Heart left ventricle (tissue), 13 donors: ENCODE measurements at regions not wholly inside any gene's neighbourhood (a gene's known extent, or its start where the extent isn't known, plus 50 kb on each side); places are given as distances from the start of the nearest gene placed in this dataset.
"Not testable (repeated sequence)": the region's sequence is repeated elsewhere in the genome, so short reads cannot be mapped to it uniquely, and the experiment has no call there.

Experiments used
- CTCF ChIP-seq, 12 donors: fragments of 200-600 bp; sonication (generic) in 4 of 12; IDR thresholded peaks; one replicate each; pipeline versions ENCODE4 v1.5.0 to v1.8.0; 2018 to 2022; ENCODE audit warnings: antibody characterized with exemption in 12 of 12, mild to moderate bottlenecking in 5 of 12
- POLR2A ChIP-seq, 2 donors: fragments of 450-650 bp; IDR thresholded peaks; one replicate each; pipeline ENCODE4 v1.6.1; 2017; ENCODE audit warnings: antibody characterized with exemption in 2 of 2, mild to moderate bottlenecking in 2 of 2, moderate library complexity in 2 of 2
- donor health status: ischemic (EF 13 %, LVEDD 7.1; RV severe dilation, severe dysfunction).
- donor health status: DM: no; HTN: yes; CAD: no.
- donor health status: DM: no; HTN: no; CAD: no.
- donor health status: ischemic (EF 25% LVEDD 6.9; RV normal size, moderate dysfunction).
- donor health status: ischemic (EF 25% LVEDD 5.7; RV mildly dilated, moderate dysfunction).
- donor health status: ischemic (EF 35%, LVEDD 5.7; RV mildly dilated, moderate dysfunction).
- donor health status: nonischemic (EF 11% LVEDD 7.7; RV severe dilation, severe dysfunction).
- donor health status: DM: yes; HTN: yes; CAD: no.
- donor health status: PGD.
- donor health status: ischemic (EF 29% LVEDD 5.4; RV normal size, mild dysfunction).
- donor health status: nonischemic (EF 23%, LVEDD 6.1; RV moderate dilation, normal function).

DNA sequence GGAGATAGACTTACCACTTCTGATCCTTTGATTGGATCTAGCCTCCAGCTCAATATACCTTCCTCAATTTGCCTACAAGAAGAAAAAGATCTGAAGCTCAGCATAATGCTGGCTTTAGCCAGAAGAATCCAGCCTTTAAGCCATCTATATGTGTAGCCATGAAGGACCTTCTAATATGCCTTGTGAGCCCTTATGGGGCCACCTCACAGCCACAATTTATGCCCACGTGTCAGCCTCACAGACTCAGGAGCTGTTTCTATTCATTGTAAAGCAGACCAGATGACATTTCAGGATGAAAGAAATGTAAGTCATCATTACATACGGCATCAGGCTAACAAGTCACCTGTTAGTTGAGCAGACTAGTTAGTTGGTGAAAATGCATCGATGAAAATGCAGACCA lies 79.7 kb downstream of the FAM47C start:
- not testable (repeated sequence) for TF ChIP-seq CTCF, POLR2A (IDR thresholded peaks at IDR 0.05)
